ENCODE measurements at regions not wholly inside any gene's neighbourhood (a gene's known extent, or its start where the extent isn't known, plus 50 kb on each side); places are given as distances from the start of the nearest gene placed in this dataset.

DNA sequence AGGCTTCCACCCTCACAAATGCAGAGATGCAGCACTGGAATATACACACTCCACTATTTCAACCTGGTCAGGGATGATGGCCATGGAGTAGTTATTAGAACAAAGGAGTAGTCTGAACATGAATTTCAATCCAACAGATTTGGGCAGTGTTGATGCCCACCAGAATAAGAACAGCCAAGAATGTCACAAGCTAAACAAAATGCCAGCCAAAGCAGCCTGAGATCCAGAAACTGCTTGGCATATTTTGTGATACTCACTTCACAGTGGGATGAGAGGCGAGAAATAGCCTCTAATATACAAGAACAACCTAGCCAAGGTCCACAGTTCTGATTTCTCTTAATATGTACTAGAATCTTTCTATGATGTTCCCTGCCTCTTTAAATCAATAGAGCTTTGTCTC is 58.6 kb upstream of the KLF7 start:
- DNase-seq (ENCODE audit: low read depth) = no peak
- no peak overlapping the region for H3K4me3 ChIP-seq (ENCODE audit: low read depth, low read length)
- TF ChIP-seq CTCF (IDR thresholded peaks at IDR 0.05; ENCODE audit: control insufficient read depth, extremely low read depth, insufficient read depth) = no peak

GRCh38 chr2:207224791-207225482 is 59.2 kb upstream of the KLF7 start:
- DNase-seq (ENCODE audit: low read depth) = no peak
- TF ChIP-seq CTCF (IDR thresholded peaks at IDR 0.05; ENCODE audit: control insufficient read depth, extremely low read depth, insufficient read depth) = no peak
- H3K4me3 ChIP-seq (ENCODE audit: low read depth, low read length) = no peak overlapping the region

- no peak for TF ChIP-seq CTCF (IDR thresholded peaks at IDR 0.05; ENCODE audit: control insufficient read depth, extremely low read depth, insufficient read depth)
- DNase-seq (ENCODE audit: low read depth) = no peak
- no peak overlapping the region for H3K4me3 ChIP-seq (ENCODE audit: low read depth, low read length)
These were observed 60.0 kb upstream of the KLF7 start for GRCh38 chr2:207225773-207226172.

GRCh38 chr2:207226243-207226642 is 60.5 kb upstream of the KLF7 start:
- TF ChIP-seq CTCF (IDR thresholded peaks at IDR 0.05; ENCODE audit: control insufficient read depth, extremely low read depth, insufficient read depth) = no peak
- DNase-seq (ENCODE audit: low read depth) = no peak
- H3K4me3 ChIP-seq (ENCODE audit: low read depth, low read length) = no peak overlapping the region

- no peak overlapping the region for H3K4me3 ChIP-seq (ENCODE audit: low read depth, low read length)
- no peak for TF ChIP-seq CTCF (IDR thresholded peaks at IDR 0.05; ENCODE audit: control insufficient read depth, extremely low read depth, insufficient read depth)
- DNase-seq (ENCODE audit: low read depth) = no peak
These were observed 60.9 kb upstream of the KLF7 start for GRCh38 chr2:207226671-207227061.

DNA sequence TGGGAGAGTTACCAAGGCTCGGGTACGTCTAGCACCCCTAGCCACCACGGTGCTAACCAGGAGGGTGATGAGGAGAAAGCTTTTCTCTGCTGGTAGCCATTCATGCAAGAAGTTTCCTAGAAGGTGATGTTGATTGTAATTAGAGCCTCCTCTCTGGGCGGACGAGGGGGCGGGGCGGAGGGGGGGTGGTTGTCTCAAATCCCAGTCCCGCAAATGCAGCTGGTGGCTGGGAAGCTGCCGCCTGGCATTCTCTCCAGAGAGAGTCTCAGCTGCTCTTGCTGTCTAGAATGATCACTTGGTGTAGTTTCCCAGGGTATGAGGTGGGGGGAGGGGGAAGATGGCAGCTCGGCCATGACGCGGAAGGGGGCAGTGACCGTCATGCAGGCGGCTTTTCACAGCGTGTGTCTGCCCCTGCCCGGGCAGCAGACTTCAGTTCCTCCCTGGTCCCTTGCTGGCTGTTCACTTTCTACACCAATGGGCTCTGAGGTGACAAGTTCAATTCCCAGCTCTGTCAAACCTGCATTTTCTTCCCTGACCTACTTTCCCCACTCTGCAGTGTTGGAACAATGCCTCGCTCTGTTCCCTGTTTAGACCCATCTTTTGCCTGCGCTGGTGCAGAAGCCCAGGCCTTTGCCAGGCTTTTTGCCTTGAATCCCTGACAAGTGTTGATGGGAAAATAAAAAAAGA is 61.5 kb upstream of the KLF7 start:
- DNase-seq (ENCODE audit: low read depth) = no peak
- no peak overlapping the region for H3K4me3 ChIP-seq (ENCODE audit: low read depth, low read length)

More for the DNA sequence above, 61.5 kb upstream of the KLF7 start:
- TF ChIP-seq CTCF (IDR thresholded peaks at IDR 0.05; ENCODE audit: control insufficient read depth, extremely low read depth, insufficient read depth) = no peak
